ENCODE measurements at regions not wholly inside any gene's neighbourhood (a gene's known extent, or its start where the extent isn't known, plus 50 kb on each side); places are given as distances from the start of the nearest gene placed in this dataset.

DNA sequence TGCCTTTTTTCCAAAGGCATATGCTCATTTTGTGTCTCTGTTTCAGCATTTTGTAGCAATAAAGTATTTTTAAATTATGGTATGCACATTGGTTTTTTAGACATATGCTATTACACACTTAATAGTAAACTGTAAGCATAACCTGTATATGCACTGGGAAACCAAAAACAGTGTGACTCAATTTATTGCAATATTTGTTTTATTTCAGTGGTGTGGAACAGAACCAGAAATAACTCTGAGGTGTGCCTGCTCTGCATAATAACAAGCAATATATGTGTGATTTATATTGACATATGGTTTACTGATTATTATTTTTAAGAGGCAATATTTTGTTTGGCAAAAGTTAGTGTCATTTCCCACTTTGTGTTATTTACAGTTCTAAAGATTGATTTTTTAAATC lies 126.6 kb upstream of the CPNE8 start:
- Histone ChIP-seq H3K9me3 (ENCODE audit: low read depth, low read length, poor library complexity, severe bottlenecking) (no peaks in the 10 kb centered on the region), H3K27me3 (replicated peaks; ENCODE audit: insufficient read depth, low read depth, low read length, poor library complexity) (no peaks in the 10 kb centered on the region), H3K4me3 (ENCODE audit: low read depth, low read length, poor library complexity, severe bottlenecking) (no peak overlapping the region), H3K4me1 (ENCODE audit: insufficient read depth, low read length, poor library complexity, severe bottlenecking) (no peaks in the 10 kb centered on the region), H3K36me3 (ENCODE audit: insufficient read depth, low read length, poor library complexity, severe bottlenecking) (no peaks in the 10 kb centered on the region), H3K27ac (ENCODE audit: low read depth, low read length, poor library complexity, severe bottlenecking) (no peak overlapping the region)
- TF ChIP-seq, protein P1, sequence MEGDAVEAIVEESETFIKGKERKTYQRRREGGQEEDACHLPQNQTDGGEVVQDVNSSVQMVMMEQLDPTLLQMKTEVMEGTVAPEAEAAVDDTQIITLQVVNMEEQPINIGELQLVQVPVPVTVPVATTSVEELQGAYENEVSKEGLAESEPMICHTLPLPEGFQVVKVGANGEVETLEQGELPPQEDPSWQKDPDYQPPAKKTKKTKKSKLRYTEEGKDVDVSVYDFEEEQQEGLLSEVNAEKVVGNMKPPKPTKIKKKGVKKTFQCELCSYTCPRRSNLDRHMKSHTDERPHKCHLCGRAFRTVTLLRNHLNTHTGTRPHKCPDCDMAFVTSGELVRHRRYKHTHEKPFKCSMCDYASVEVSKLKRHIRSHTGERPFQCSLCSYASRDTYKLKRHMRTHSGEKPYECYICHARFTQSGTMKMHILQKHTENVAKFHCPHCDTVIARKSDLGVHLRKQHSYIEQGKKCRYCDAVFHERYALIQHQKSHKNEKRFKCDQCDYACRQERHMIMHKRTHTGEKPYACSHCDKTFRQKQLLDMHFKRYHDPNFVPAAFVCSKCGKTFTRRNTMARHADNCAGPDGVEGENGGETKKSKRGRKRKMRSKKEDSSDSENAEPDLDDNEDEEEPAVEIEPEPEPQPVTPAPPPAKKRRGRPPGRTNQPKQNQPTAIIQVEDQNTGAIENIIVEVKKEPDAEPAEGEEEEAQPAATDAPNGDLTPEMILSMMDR (conservative IDR thresholded peaks at IDR 0.05; ENCODE audit: low read depth, low read length): no peak
- TF ChIP-seq EZH2 (IDR thresholded peaks at IDR 0.05; ENCODE audit: borderline replicate concordance, low read depth, low read length, poor library complexity, severe bottlenecking): no peak
- POLR2A ChIA-PET (ENCODE audit: low non-redundant PET): no interaction called here
- CTCF ChIA-PET: no interaction called here
- no peak for DNase-seq (ENCODE audit: low spot score)
- BruUV-seq (replicated peaks): no TSS peak
- intact Hi-C loops (cut with micrococcal nuclease; ENCODE audit: unreplicated experiment): no loop called here

DNA sequence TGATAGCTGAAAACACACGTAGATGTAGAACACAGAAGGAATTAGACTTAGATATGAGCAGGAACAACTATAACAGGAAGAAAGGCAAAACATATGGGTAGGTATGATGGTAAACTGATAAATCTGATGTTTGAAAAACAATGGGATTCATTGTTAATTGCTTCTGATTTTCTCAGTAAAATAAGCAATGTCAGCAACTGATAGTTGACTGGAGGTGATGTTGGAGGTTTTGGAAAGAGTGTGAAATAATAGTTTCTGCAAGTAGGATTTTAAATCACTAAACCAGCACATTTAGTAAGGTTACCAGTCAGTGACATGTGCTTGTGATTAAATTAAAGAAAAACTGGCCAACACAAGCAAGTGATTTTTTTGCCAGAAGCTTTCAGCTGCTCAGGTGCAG lies 123.0 kb upstream of the CPNE8 start:
- BruUV-seq (replicated peaks): no TSS peak

DNA sequence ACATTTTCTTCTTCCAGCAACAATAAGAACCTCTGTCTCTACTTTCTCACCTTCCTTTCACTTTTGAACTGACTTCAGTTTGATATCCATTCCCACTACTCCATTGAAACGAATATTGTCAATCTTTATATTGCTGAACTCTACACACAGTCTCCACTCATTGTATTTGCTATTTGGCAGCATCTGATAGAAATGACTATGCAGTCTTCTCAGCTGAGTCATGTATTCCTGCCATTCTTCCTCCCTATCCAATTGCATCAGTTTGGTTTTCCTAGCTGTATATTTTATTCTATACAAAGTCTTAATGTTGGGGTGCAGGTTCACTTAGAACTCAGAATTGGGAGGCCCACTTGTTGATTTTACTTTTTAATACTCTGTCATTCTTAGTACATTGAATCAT lies 107.5 kb upstream of the CPNE8 start:
- ChIA-PET POLR2A (ENCODE audit: low non-redundant PET) (no interaction called here), CTCF (no interaction called here)
- Histone ChIP-seq H3K4me1 (ENCODE audit: insufficient read depth, low read length, poor library complexity, severe bottlenecking) (no peaks in the 10 kb centered on the region), H3K4me3 (ENCODE audit: low read depth, low read length, poor library complexity, severe bottlenecking) (no peak overlapping the region), H3K27me3 (replicated peaks; ENCODE audit: insufficient read depth, low read depth, low read length, poor library complexity) (no peaks in the 10 kb centered on the region), H3K9me3 (ENCODE audit: low read depth, low read length, poor library complexity, severe bottlenecking) (no peaks in the 10 kb centered on the region), H3K27ac (ENCODE audit: low read depth, low read length, poor library complexity, severe bottlenecking) (no peak overlapping the region), H3K36me3 (ENCODE audit: insufficient read depth, low read length, poor library complexity, severe bottlenecking) (no peaks in the 10 kb centered on the region)
- no TSS peak for BruUV-seq (replicated peaks)
- intact Hi-C loops (cut with micrococcal nuclease; ENCODE audit: unreplicated experiment): no loop called here
- no peak for DNase-seq (ENCODE audit: low spot score)
- TF ChIP-seq, protein P1 (conservative IDR thresholded peaks at IDR 0.05; ENCODE audit: low read depth, low read length): no peak
- TF ChIP-seq EZH2 (IDR thresholded peaks at IDR 0.05; ENCODE audit: borderline replicate concordance, low read depth, low read length, poor library complexity, severe bottlenecking): no peak

More for the DNA sequence above, 123.0 kb upstream of the CPNE8 start:
- Histone ChIP-seq H3K36me3 (ENCODE audit: insufficient read depth, low read length, poor library complexity, severe bottlenecking) (no peaks in the 10 kb centered on the region), H3K4me1 (ENCODE audit: insufficient read depth, low read length, poor library complexity, severe bottlenecking) (no peaks in the 10 kb centered on the region), H3K27me3 (replicated peaks; ENCODE audit: insufficient read depth, low read depth, low read length, poor library complexity) (no peaks in the 10 kb centered on the region), H3K9me3 (ENCODE audit: low read depth, low read length, poor library complexity, severe bottlenecking) (no peaks in the 10 kb centered on the region), H3K27ac (ENCODE audit: low read depth, low read length, poor library complexity, severe bottlenecking) (no peak overlapping the region), H3K4me3 (ENCODE audit: low read depth, low read length, poor library complexity, severe bottlenecking) (no peak overlapping the region)
- intact Hi-C loops (cut with micrococcal nuclease; ENCODE audit: unreplicated experiment): loop anchor here (5.0 kb wide), 2 partner anchors 44 to 74 kb away; no protein-coding TSS in a partner anchor
- DNase-seq (ENCODE audit: low spot score): no peak
- ChIA-PET CTCF (no interaction called here), POLR2A (ENCODE audit: low non-redundant PET) (no interaction called here)
- TF ChIP-seq EZH2 (IDR thresholded peaks at IDR 0.05; ENCODE audit: borderline replicate concordance, low read depth, low read length, poor library complexity, severe bottlenecking): no peak
- TF ChIP-seq, protein P1 (conservative IDR thresholded peaks at IDR 0.05; ENCODE audit: low read depth, low read length): no peak
